NCI-H1417 (cell line): ENCODE measurements at regions not wholly inside any gene's neighbourhood (a gene's known extent, or its start where the extent isn't known, plus 50 kb on each side); places are given as distances from the start of the nearest gene placed in this dataset.

Experiments
- DNase-seq, 3 experiments: peaks; one replicate each; lab custom pipeline; 2025; lab: John Stamatoyannopoulos, UW

- DNase-seq, result no peak
Observed at GRCh38 chr10:94043431-94043990, 49.8 kb downstream of the PLCE1 start.

GRCh38 chr10:94046098-94046497 lies 52.4 kb downstream of the PLCE1 start:
- no peak for DNase-seq

- DNase-seq, result no peak
Observed at GRCh38 chr10:94047293-94047692, 53.6 kb downstream of the PLCE1 start.

GRCh38 chr10:94049911-94050310 lies 56.2 kb downstream of the PLCE1 start:
- peak in 1 of 3 experiments; percentile 5 for DNase-seq

- no peak for DNase-seq
Observed at GRCh38 chr10:94052281-94052680, 58.5 kb downstream of the PLCE1 start.

GRCh38 chr10:94052866-94053791 lies 59.4 kb downstream of the PLCE1 start:
- no peak for DNase-seq

GRCh38 chr10:94059178-94059883 lies 65.6 kb downstream of the PLCE1 start:
- no peak for DNase-seq

GRCh38 chr10:94061026-94061425 lies 67.3 kb downstream of the PLCE1 start:
- DNase-seq, result no peak

- no peak for DNase-seq
Observed at GRCh38 chr10:94062611-94063010, 68.9 kb downstream of the PLCE1 start.

GRCh38 chr10:94065362-94065761 lies 71.6 kb downstream of the PLCE1 start:
- peak in 1 of 3 experiments; percentile 39 for DNase-seq

GRCh38 chr10:94065787-94066186 lies 72.1 kb downstream of the PLCE1 start:
- DNase-seq, result no peak

GRCh38 chr10:94066411-94066810 lies 72.7 kb downstream of the PLCE1 start:
- DNase-seq, result no peak

- DNase-seq, result no peak
Observed at GRCh38 chr10:94069884-94070283, 76.2 kb downstream of the PLCE1 start.

GRCh38 chr10:94074462-94074861 lies 80.7 kb downstream of the PLCE1 start:
- no peak for DNase-seq

- DNase-seq, result no peak
Observed at GRCh38 chr10:94075506-94075905, 81.8 kb downstream of the PLCE1 start.

- peak in 1 of 3 experiments; percentile 29 for DNase-seq
Observed at GRCh38 chr10:94076325-94076841, 82.7 kb downstream of the PLCE1 start.

GRCh38 chr10:94077042-94077441 lies 83.3 kb downstream of the PLCE1 start:
- DNase-seq, result no peak

- no peak for DNase-seq
Observed at GRCh38 chr10:94080108-94080507, 86.4 kb downstream of the PLCE1 start.

- no peak for DNase-seq
Observed at GRCh38 chr10:94083662-94084265, 90.0 kb downstream of the PLCE1 start.

- DNase-seq, result no peak
Observed at GRCh38 chr10:94084344-94084743, 90.6 kb downstream of the PLCE1 start.

GRCh38 chr10:94085288-94085687 lies 91.6 kb downstream of the PLCE1 start:
- no peak for DNase-seq

GRCh38 chr10:94085766-94086437 lies 92.2 kb downstream of the PLCE1 start:
- no peak for DNase-seq
